ENCODE measurements at regions not wholly inside any gene's neighbourhood (a gene's known extent, or its start where the extent isn't known, plus 50 kb on each side); places are given as distances from the start of the nearest gene placed in this dataset.
"Not testable (repeated sequence)": the region's sequence is repeated elsewhere in the genome, so short reads cannot be mapped to it uniquely, and the experiment has no call there.

DNA sequence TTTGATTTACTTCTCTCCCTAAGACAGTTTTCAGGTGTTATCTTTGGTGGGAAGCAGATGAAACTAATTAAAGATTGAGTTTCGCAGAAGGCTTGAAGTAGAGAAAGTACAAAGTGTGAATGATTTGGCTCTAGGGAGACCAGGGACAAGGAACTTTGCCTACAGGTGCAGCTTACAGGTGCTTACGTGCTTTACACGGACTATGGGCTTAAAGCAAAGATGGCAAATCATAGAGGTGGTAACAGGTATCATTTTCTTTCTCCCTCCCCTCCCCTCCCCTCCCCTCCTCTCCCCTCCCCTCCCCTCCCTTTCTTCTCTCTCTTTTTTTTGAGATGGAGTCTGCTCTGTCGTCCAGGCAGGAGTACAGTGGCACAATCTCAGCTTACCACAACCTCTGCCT lies 136.3 kb downstream of the SLC35B3 start:
- TF ChIP-seq, protein P1, sequence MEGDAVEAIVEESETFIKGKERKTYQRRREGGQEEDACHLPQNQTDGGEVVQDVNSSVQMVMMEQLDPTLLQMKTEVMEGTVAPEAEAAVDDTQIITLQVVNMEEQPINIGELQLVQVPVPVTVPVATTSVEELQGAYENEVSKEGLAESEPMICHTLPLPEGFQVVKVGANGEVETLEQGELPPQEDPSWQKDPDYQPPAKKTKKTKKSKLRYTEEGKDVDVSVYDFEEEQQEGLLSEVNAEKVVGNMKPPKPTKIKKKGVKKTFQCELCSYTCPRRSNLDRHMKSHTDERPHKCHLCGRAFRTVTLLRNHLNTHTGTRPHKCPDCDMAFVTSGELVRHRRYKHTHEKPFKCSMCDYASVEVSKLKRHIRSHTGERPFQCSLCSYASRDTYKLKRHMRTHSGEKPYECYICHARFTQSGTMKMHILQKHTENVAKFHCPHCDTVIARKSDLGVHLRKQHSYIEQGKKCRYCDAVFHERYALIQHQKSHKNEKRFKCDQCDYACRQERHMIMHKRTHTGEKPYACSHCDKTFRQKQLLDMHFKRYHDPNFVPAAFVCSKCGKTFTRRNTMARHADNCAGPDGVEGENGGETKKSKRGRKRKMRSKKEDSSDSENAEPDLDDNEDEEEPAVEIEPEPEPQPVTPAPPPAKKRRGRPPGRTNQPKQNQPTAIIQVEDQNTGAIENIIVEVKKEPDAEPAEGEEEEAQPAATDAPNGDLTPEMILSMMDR (IDR thresholded peaks at IDR 0.05; ENCODE audit: extremely low read depth, low read depth, low read length): no peak
- no peak overlapping the region for H2AFZ ChIP-seq (ENCODE audit: low read length)
- H4K20me1 ChIP-seq (ENCODE audit: insufficient read depth, low read length): no peaks in the 10 kb centered on the region
- H3K9me3 ChIP-seq (ENCODE audit: low read depth, low read length): no peaks in the 10 kb centered on the region
- H3K27ac ChIP-seq (ENCODE audit: low read depth, low read length): no peak overlapping the region
- H3K4me3 ChIP-seq (ENCODE audit: insufficient read depth, low read length): no peak overlapping the region
- no peak for DNase-seq (ENCODE audit: insufficient read length, low spot score, missing footprints)
- no peaks in the 10 kb centered on the region for H3K4me1 ChIP-seq (ENCODE audit: insufficient read depth, low read length)
- no peak overlapping the region for H3K4me2 ChIP-seq (ENCODE audit: insufficient read depth, low read length)
- H3K36me3 ChIP-seq (ENCODE audit: insufficient read depth, low read length): no peaks in the 10 kb centered on the region
- H3K27me3 ChIP-seq (ENCODE audit: insufficient read depth, low read length): no peaks in the 10 kb centered on the region
- H3K79me2 ChIP-seq (ENCODE audit: insufficient read depth, low read length): no peaks in the 10 kb centered on the region

DNA sequence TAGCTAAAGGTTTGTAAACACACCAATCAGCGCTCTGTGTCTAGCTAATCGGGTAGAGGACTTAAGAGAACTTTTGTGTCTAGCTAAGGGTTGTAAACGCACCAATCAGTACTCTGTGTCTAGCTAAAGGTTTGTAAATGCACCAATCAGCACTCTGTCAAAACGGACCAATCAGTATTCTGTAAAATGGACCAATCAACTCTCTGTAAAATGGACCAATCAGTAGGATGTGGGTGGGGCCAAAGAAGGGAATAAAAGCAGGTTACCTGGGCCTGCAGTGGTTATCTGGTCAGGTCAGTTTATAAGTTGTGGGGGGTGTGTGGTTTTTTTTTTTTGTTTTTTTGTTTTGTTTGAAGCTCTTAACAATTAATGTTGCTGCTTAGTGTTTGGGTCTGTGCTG lies 152.4 kb downstream of the SLC35B3 start:
- H3K9me3 ChIP-seq (ENCODE audit: low read depth, low read length); H3K79me2 ChIP-seq (ENCODE audit: insufficient read depth, low read length): not testable (repeated sequence)

DNA sequence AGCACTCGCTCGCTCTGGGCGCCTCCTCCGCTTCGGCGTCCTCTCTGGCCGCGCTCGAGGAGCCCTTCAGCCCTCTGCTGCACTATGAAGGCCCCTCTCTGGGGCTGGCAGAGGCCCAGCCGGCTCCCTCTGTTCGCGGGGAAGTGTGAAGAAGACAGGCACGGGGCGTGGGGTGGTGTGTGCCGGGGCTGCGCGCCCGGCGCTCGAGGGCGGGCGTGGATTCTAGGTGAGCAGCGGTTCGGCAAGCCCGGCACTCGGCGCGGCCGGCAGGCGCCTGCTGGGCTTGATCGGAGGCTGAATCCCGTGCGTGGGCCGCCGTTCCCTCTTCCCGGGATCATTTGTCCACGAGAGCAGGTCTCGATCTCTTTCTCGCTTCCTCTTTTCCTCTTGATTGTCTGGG lies 153.0 kb downstream of the SLC35B3 start:
- TF ChIP-seq, protein P1 (IDR thresholded peaks at IDR 0.05; ENCODE audit: extremely low read depth, low read depth, low read length): no peak
- no peaks in the 10 kb centered on the region for H3K9me3 ChIP-seq (ENCODE audit: low read depth, low read length)
- no peak overlapping the region for H2AFZ ChIP-seq (ENCODE audit: low read length)
- H3K4me1 ChIP-seq (ENCODE audit: insufficient read depth, low read length): no peaks in the 10 kb centered on the region
- H3K27me3 ChIP-seq (ENCODE audit: insufficient read depth, low read length): no peaks in the 10 kb centered on the region
- H3K4me3 ChIP-seq (ENCODE audit: insufficient read depth, low read length): no peak overlapping the region
- no peaks in the 10 kb centered on the region for H3K79me2 ChIP-seq (ENCODE audit: insufficient read depth, low read length)
- no peak for DNase-seq (ENCODE audit: insufficient read length, low spot score, missing footprints)
- no peaks in the 10 kb centered on the region for H3K36me3 ChIP-seq (ENCODE audit: insufficient read depth, low read length)
- no peak overlapping the region for H3K27ac ChIP-seq (ENCODE audit: low read depth, low read length)
- H4K20me1 ChIP-seq (ENCODE audit: insufficient read depth, low read length): no peaks in the 10 kb centered on the region
- H3K4me2 ChIP-seq (ENCODE audit: insufficient read depth, low read length): no peak overlapping the region

More for the DNA sequence above, 152.4 kb downstream of the SLC35B3 start:
- not testable (repeated sequence) for DNase-seq (ENCODE audit: insufficient read length, low spot score, missing footprints); H3K4me3 ChIP-seq (ENCODE audit: insufficient read depth, low read length); H4K20me1 ChIP-seq (ENCODE audit: insufficient read depth, low read length); H3K36me3 ChIP-seq (ENCODE audit: insufficient read depth, low read length); H3K4me2 ChIP-seq (ENCODE audit: insufficient read depth, low read length); H3K27ac ChIP-seq (ENCODE audit: low read depth, low read length); H2AFZ ChIP-seq (ENCODE audit: low read length); H3K27me3 ChIP-seq (ENCODE audit: insufficient read depth, low read length); H3K4me1 ChIP-seq (ENCODE audit: insufficient read depth, low read length)

DNA sequence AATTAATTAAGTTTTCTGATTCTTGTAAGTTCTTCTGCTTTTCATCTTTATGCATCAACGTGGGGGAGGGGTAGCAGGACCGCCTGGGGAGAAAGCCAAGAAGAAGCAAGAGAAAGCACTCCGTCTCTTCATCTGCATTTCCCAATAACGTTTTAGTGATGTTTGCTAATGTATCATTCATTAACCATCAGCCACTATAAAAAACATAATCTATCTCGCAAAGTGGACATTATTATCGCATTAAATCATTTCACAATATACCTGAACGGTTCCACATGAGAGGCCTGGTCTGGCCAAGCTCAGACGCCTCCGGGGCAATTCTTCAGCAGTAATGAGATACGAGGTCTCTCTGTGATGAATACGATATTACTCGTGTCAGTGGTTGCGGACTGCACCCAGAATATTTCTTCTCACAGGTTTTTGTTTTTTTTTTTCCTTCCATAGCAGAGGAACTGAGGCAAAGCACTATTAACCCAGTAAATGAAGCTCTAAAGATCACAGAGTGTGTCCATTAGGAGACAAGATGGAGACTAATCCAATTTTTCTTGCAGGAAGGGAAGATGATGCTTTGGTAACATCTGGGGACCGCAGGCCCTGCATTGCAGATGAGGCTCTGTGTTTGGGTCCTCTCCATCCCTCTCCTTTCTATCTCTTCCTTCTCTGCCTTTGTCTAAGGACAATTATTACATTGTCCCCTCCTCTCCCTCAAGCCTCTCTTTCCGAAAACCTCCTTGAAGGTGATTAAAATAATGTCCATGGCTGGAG lies 156.1 kb downstream of the SLC35B3 start:
- Histone ChIP-seq H4K20me1 (ENCODE audit: insufficient read depth, low read length) (no peaks in the 10 kb centered on the region), H3K27me3 (ENCODE audit: insufficient read depth, low read length) (no peaks in the 10 kb centered on the region), H3K36me3 (ENCODE audit: insufficient read depth, low read length) (no peaks in the 10 kb centered on the region), H3K27ac (ENCODE audit: low read depth, low read length) (no peak overlapping the region), H3K79me2 (ENCODE audit: insufficient read depth, low read length) (no peaks in the 10 kb centered on the region), H3K4me2 (ENCODE audit: insufficient read depth, low read length) (no peak overlapping the region), H2AFZ (ENCODE audit: low read length) (no peak overlapping the region), H3K9me3 (ENCODE audit: low read depth, low read length) (no peaks in the 10 kb centered on the region), H3K4me1 (ENCODE audit: insufficient read depth, low read length) (no peaks in the 10 kb centered on the region), H3K4me3 (ENCODE audit: insufficient read depth, low read length) (no peak overlapping the region)
- no peak for DNase-seq (ENCODE audit: insufficient read length, low spot score, missing footprints)
- TF ChIP-seq, protein P1 (IDR thresholded peaks at IDR 0.05; ENCODE audit: extremely low read depth, low read depth, low read length): no peak

All from osteoblast (primary cell).